ENCODE measurements at regions not wholly inside any gene's neighbourhood (a gene's known extent, or its start where the extent isn't known, plus 50 kb on each side); places are given as distances from the start of the nearest gene placed in this dataset.

DNA sequence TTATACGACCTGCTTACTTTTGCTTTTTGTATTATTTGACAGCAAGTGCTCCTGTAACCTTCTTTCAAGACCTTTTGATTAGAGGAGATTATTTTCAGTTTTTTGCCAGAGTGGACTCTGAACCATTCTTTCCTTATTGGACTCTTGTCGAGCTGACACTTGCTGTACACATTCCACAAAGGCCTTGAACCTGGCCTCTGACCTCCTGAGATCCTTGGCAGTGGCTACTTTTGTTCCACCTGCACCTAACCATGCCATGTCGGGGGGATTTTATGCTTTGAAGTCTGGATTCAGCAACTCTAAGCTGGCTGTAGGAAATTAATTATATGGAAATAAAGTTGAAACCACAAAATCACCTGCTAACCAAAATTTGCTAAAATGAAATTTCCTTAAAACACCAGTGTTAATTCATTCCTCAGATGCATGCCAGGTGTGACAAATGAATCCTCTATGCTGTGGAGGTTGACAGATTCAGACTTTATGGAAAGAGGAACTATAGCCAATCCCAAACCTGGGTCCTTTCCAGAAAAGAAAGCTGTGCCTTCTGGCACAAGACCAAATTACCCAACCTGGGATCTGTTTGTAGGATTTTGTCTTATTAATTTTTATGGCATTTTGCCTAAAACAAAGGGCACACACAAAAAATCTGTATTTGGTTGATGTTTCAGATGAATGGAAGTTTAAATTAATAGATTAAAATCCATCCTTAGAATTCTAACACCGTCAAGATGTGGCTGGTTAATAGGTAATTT, 110.4 kb downstream of the CDC42EP3 start:
- no peaks in the 10 kb centered on the region for H3K4me1 ChIP-seq (ENCODE audit: control insufficient read depth in 1 of 2, insufficient read depth in 2 of 2, low read length in 2 of 2)
- no peaks in the 10 kb centered on the region for H3K27me3 ChIP-seq (ENCODE audit: low read depth, low read length)
- H3K36me3 ChIP-seq (ENCODE audit: control insufficient read depth in 1 of 2, insufficient read depth in 2 of 2, low read length in 2 of 2) = no peaks in the 10 kb centered on the region
- no peaks in the 10 kb centered on the region for H3K9me3 ChIP-seq (ENCODE audit: control insufficient read depth in 1 of 2, low read length in 2 of 2)
- H3K4me3 ChIP-seq (ENCODE audit: low read depth in 1 of 2, low read length in 2 of 2) = no peak overlapping the region
- H3K27ac ChIP-seq (ENCODE audit: low read length) = no peak overlapping the region

DNA sequence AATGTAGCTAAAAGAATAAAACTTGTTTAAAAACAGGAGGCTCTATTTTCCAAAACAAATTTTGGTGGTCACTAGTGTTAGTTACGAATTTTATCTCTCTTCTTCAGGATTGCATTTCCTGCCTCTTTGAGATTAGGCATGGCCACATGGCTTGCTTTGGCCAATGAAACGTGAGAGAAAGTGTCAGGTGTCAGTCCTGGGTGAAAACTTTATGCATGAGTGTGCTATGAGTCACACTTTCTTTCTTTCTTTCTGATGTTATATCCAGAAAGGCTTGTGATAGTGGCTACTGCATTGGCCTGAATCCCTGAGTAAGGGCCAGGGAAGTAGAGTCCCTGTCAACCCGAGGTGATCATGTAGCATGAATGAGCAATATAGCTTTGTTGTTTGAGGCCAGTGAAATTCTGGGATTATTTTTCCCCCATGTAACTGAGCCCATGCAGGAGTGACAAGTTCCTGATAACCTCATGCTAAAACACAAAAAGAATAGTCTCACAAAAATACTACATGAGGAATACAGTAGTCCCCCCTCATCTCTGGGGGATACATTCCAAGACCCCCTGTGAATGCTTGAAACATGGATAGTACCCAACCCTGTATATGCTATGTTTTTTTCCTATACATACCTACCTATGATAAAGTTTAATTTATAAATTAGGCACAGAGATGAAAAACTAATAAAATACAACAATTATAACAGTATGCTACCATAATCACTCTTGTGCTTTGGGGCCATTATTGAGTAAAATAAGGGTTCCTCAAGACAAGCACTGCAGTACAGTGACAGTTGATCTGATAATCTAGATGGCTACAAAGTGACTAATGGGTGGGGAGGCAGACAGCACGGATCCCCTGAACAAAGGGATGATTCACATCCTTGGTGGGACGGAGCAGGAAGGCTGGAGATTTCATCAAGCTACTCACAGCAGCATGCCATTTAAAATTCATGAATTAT, 109.5 kb downstream of the CDC42EP3 start:
- no peak overlapping the region for H3K4me3 ChIP-seq (ENCODE audit: low read depth in 1 of 2, low read length in 2 of 2)
- no peaks in the 10 kb centered on the region for H3K4me1 ChIP-seq (ENCODE audit: control insufficient read depth in 1 of 2, insufficient read depth in 2 of 2, low read length in 2 of 2)
- H3K27me3 ChIP-seq (ENCODE audit: low read depth, low read length) = no peaks in the 10 kb centered on the region
- no peak overlapping the region for H3K27ac ChIP-seq (ENCODE audit: low read length)
- no peaks in the 10 kb centered on the region for H3K9me3 ChIP-seq (ENCODE audit: control insufficient read depth in 1 of 2, low read length in 2 of 2)
- H3K36me3 ChIP-seq (ENCODE audit: control insufficient read depth in 1 of 2, insufficient read depth in 2 of 2, low read length in 2 of 2) = no peaks in the 10 kb centered on the region

DNA sequence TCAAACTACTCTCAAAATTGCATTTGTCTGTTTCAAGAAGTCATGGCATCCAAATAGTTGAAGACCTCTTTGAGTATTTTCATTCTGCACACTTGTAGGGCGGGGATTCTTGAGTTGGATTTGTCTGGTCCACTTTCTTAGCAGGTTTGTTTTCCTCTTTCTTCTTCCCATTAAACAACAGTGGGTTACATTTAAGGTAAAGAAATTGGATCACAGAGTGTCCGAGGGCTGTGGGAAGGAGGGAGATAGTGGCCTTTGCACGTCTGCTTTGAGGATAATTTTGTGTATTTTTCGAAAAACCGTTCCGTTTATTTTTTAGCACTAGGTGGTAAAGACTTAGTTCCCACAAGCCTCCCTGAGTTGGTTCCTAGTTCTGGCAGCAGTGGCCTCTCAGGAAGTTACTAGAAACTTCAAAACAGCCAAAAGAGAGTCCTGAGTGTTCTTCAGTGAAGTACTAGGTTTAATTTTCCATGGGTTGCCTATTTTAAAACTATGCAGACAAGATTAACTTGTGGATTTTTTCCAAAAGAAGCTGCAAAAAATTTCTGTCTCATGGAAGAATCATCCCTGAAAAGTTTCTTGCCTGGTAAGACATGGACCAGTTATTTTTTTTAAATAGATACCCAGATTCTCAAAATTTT, 107.9 kb downstream of the CDC42EP3 start:
- Histone ChIP-seq H3K27me3 (ENCODE audit: low read depth, low read length) (no peaks in the 10 kb centered on the region), H3K9me3 (ENCODE audit: control insufficient read depth in 1 of 2, low read length in 2 of 2) (no peaks in the 10 kb centered on the region), H3K36me3 (ENCODE audit: control insufficient read depth in 1 of 2, insufficient read depth in 2 of 2, low read length in 2 of 2) (no peaks in the 10 kb centered on the region), H3K4me3 (ENCODE audit: low read depth in 1 of 2, low read length in 2 of 2) (no peak overlapping the region), H3K27ac (ENCODE audit: low read length) (no peak overlapping the region), H3K4me1 (ENCODE audit: control insufficient read depth in 1 of 2, insufficient read depth in 2 of 2, low read length in 2 of 2) (no peaks in the 10 kb centered on the region)

DNA sequence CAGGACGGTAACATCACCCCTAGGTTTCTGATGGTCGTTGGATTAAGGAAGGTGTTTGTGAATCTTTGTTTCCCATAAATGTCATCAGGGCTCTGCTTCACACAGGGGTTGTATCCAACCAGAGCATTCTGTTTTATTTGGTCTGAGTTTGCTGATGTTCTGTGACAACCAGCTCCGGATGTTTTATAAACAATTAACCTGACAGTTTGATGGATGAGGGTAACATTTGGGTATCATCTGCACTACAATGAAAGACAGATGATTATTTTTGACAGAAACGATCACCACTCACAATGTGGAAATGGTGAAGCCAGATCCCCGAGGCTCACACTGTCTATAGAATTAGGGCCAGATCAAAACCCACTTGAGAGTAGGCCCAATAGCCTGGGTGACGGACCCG, 107.1 kb downstream of the CDC42EP3 start:
- H3K9me3 ChIP-seq (ENCODE audit: control insufficient read depth in 1 of 2, low read length in 2 of 2) = no peaks in the 10 kb centered on the region

DNA sequence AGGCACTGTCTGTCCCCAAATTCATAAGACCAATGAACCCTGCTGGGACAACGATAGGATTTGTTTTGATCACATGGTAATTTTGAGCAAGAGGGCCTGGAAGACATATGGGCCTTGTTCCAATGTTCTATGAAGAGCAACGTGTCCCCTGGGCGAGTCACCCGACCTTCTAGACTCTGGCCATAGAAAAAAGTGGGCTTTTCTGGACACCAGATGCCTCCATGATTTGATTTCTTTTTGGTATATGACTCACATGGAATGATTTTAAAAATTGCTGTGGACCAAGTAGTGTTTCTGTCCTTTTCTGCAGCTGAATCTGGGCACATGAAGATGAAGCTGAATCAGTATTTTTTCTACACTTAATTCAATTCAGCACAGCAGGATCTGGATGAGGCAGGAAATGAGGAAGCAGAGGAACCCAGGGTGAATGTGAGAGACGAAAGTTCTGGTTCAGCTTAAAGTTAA, 104.9 kb downstream of the CDC42EP3 start:
- Histone ChIP-seq H3K27me3 (ENCODE audit: low read depth, low read length) (no peaks in the 10 kb centered on the region), H3K4me1 (ENCODE audit: control insufficient read depth in 1 of 2, insufficient read depth in 2 of 2, low read length in 2 of 2) (peaks cover 0 to 8% of the 10 kb centered on the region in 2 donors), H3K27ac (ENCODE audit: low read length) (no peak overlapping the region), H3K9me3 (ENCODE audit: control insufficient read depth in 1 of 2, low read length in 2 of 2) (no peaks in the 10 kb centered on the region), H3K36me3 (ENCODE audit: control insufficient read depth in 1 of 2, insufficient read depth in 2 of 2, low read length in 2 of 2) (no peaks in the 10 kb centered on the region), H3K4me3 (ENCODE audit: low read depth in 1 of 2, low read length in 2 of 2) (no peak overlapping the region)

More for the DNA sequence above, 107.1 kb downstream of the CDC42EP3 start:
- H3K4me3 ChIP-seq (ENCODE audit: low read depth in 1 of 2, low read length in 2 of 2) = no peak overlapping the region
- H3K4me1 ChIP-seq (ENCODE audit: control insufficient read depth in 1 of 2, insufficient read depth in 2 of 2, low read length in 2 of 2) = peaks cover 0 to 7% of the 10 kb centered on the region in 2 donors
- no peaks in the 10 kb centered on the region for H3K27me3 ChIP-seq (ENCODE audit: low read depth, low read length)
- H3K27ac ChIP-seq (ENCODE audit: low read length) = no peak overlapping the region
- H3K36me3 ChIP-seq (ENCODE audit: control insufficient read depth in 1 of 2, insufficient read depth in 2 of 2, low read length in 2 of 2) = no peaks in the 10 kb centered on the region

DNA sequence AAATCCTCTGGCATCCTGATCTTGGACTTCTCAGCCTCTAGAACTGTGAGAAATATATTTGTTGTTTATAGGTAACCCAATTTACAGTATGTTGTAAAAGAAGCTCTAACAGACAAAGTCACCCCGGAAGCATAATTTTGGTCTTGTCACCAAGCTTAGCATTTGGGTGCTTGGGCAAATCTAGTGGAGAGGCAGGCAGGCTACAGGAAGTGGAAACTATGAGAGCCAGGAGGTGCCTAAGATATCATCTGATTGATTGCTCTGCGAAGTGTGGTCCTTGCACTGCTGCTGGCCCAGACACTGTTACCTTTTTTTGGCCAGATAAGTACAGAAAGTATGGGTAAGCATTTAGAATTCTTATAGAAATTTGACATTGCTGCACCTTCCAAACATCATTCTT, 102.9 kb downstream of the CDC42EP3 start:
- Histone ChIP-seq H3K4me1 (ENCODE audit: control insufficient read depth in 1 of 2, insufficient read depth in 2 of 2, low read length in 2 of 2) (peaks cover 0 to 8% of the 10 kb centered on the region in 2 donors), H3K27ac (ENCODE audit: low read length) (no peak overlapping the region)

DNA sequence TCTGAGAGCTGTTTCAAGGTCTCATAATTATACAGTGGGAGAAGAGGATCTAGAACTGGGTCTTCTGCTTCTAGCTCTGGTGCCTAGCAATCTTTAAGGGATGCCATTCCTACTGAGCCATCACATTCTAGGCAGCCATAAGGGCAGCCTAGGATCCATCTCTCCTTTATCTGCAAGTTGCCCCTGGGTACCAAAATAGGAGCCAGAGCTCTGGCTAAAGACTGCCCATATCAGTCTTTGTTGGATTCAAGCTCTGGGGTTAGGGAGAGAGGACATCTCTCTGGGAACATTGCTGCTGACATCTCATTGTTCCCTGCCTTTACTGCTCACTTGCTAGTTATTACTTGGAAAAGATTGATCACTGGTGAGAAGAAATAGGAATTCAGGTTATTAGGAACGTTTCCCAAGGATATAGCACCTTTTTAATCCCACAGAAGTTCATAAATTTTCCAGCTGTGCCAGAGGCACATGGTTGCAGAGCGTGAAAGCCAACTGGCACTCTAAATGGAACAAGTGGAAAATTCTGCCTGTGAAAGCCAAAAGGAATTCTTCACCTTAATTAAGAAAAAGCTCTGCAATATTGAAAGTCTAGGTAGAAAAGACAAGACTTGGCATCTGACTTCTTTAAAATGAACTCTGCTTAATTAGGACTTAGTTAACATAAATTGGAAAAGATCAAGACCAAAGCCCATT, 102.2 kb downstream of the CDC42EP3 start:
- Histone ChIP-seq H3K4me3 (ENCODE audit: low read depth in 1 of 2, low read length in 2 of 2) (no peak overlapping the region), H3K36me3 (ENCODE audit: control insufficient read depth in 1 of 2, insufficient read depth in 2 of 2, low read length in 2 of 2) (no peaks in the 10 kb centered on the region), H3K9me3 (ENCODE audit: control insufficient read depth in 1 of 2, low read length in 2 of 2) (no peaks in the 10 kb centered on the region), H3K4me1 (ENCODE audit: control insufficient read depth in 1 of 2, insufficient read depth in 2 of 2, low read length in 2 of 2) (peaks cover 0 to 8% of the 10 kb centered on the region in 2 donors), H3K27ac (ENCODE audit: low read length) (no peak overlapping the region), H3K27me3 (ENCODE audit: low read depth, low read length) (no peaks in the 10 kb centered on the region)

More for the DNA sequence above, 102.9 kb downstream of the CDC42EP3 start:
- H3K9me3 ChIP-seq (ENCODE audit: control insufficient read depth in 1 of 2, low read length in 2 of 2) = no peaks in the 10 kb centered on the region
- no peaks in the 10 kb centered on the region for H3K27me3 ChIP-seq (ENCODE audit: low read depth, low read length)
- H3K36me3 ChIP-seq (ENCODE audit: control insufficient read depth in 1 of 2, insufficient read depth in 2 of 2, low read length in 2 of 2) = no peaks in the 10 kb centered on the region
- H3K4me3 ChIP-seq (ENCODE audit: low read depth in 1 of 2, low read length in 2 of 2) = no peak overlapping the region

DNA sequence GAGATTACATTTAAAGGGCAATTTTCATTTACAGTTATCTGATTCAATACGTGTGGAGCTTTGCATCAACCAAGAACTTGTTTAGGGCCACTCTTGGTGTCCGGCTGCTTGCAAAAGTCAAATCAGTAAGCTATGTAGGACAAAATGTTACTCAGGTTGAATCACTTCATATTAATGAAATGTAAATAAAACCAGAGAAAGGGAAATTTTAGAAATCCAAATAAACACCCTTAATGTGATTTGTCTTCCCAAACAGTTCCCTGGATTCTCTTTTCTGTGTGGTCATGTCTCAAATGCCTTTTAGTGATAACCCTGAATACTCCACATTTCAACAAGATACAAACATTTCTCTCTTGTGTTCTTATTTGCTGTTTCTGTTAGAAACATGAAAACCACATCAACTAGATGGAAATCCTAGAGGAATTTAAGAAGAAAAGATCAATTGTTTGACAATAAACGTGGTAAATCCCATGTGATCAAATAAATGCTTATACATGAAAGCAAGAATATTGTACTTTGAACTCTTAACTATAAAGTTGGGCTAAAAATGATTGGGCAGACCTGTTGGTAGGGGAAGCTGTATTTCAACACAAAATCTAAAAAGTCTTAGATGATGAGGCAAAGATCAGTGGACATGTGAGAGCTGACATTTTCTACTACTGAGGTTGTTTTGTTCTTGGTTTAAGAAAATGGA, 101.3 kb downstream of the CDC42EP3 start:
- H3K9me3 ChIP-seq (ENCODE audit: control insufficient read depth in 1 of 2, low read length in 2 of 2) = no peaks in the 10 kb centered on the region
- peaks cover 0 to 8% of the 10 kb centered on the region in 2 donors for H3K4me1 ChIP-seq (ENCODE audit: control insufficient read depth in 1 of 2, insufficient read depth in 2 of 2, low read length in 2 of 2)
- no peak overlapping the region for H3K27ac ChIP-seq (ENCODE audit: low read length)

DNA sequence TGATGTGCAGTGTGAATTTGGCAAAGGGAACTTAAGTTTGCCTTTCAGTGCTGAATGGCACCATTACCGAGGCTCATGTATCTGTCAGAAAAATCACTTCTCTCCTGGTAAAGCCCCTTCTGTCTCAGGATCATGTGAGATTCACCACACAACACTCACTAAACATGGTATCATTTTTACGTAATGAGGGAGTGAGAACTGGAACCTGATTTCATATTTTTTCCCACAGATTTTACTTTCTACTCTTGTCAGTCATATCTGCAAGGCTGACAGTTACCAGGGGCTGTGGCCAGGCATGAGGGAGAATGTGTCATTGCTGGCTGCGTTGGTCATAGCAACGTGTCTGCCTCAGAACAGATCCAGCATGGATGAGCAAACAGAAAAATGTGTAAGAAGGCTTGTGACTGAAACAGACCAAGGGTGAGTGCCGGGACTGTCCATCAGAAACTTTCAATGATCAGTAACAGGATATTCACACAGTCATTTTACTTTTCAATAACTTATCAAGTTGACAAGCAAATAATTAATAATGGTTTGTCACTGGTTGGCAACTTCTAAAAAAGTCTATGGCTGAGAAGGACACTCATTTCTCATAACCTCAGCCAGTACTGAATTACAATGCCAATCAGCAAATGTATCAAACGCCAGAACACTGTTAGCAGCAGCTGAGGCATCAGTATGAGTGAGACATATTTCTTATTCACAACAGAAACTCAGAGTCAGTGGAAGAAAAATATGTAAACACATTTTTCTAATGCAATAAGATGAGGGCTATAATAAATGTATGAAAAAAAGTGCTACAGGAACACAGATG, 100.5 kb downstream of the CDC42EP3 start:
- H3K4me3 ChIP-seq (ENCODE audit: low read depth in 1 of 2, low read length in 2 of 2) = no peak overlapping the region
- H3K9me3 ChIP-seq (ENCODE audit: control insufficient read depth in 1 of 2, low read length in 2 of 2) = no peaks in the 10 kb centered on the region
- no peaks in the 10 kb centered on the region for H3K36me3 ChIP-seq (ENCODE audit: control insufficient read depth in 1 of 2, insufficient read depth in 2 of 2, low read length in 2 of 2)
- peaks cover 0 to 8% of the 10 kb centered on the region in 2 donors for H3K4me1 ChIP-seq (ENCODE audit: control insufficient read depth in 1 of 2, insufficient read depth in 2 of 2, low read length in 2 of 2)
- H3K27me3 ChIP-seq (ENCODE audit: low read depth, low read length) = no peaks in the 10 kb centered on the region
- H3K27ac ChIP-seq (ENCODE audit: low read length) = no peak overlapping the region

More for the DNA sequence above, 101.3 kb downstream of the CDC42EP3 start:
- Histone ChIP-seq H3K36me3 (ENCODE audit: control insufficient read depth in 1 of 2, insufficient read depth in 2 of 2, low read length in 2 of 2) (no peaks in the 10 kb centered on the region), H3K27me3 (ENCODE audit: low read depth, low read length) (no peaks in the 10 kb centered on the region), H3K4me3 (ENCODE audit: low read depth in 1 of 2, low read length in 2 of 2) (no peak overlapping the region)

Data from muscle layer of duodenum (tissue), 2 donors.